HG03520 (cell line): ENCODE measurements at regions not wholly inside any gene's neighbourhood (a gene's known extent, or its start where the extent isn't known, plus 50 kb on each side); places are given as distances from the start of the nearest gene placed in this dataset.

Experiments
- ATAC-seq: cut with Tn5 transposase; IDR thresholded peaks from one replicate; pipeline ENCODE4 v1.9.1; 2021; ENCODE audit warnings: mild to moderate bottlenecking, moderate library complexity; ENCODE audit not compliant: unreplicated experiment

GRCh38 chr6:54786154-54786553 is 60.4 kb upstream of the FAM83B start:
- ATAC-seq = no peak

- ATAC-seq = no peak
Measured at GRCh38 chr6:54787825-54788224, 58.7 kb upstream of the FAM83B start.
